Muscle layer of colon (tissue), 2 donors: ENCODE measurements at regions not wholly inside any gene's neighbourhood (a gene's known extent, or its start where the extent isn't known, plus 50 kb on each side); places are given as distances from the start of the nearest gene placed in this dataset.

ENCODE experiments used
- H3K27ac ChIP-seq: one replicate; pipeline ENCODE4 v1.7.0; 2013; ENCODE audit warnings: low read depth, mild to moderate bottlenecking, low read length, moderate library complexity
- H3K27me3 ChIP-seq, 2 donors: one replicate each; pipeline ENCODE4 v1.7.0; 2013; ENCODE audit warnings: low read length in 2 of 2, mild to moderate bottlenecking in 2 of 2; ENCODE audit not compliant: insufficient read depth in 2 of 2, control insufficient read depth in 1 of 2
- H3K36me3 ChIP-seq: one replicate; pipeline ENCODE4 v1.7.0; 2013; ENCODE audit warnings: mild to moderate bottlenecking, low read length; ENCODE audit not compliant: insufficient read depth
- H3K4me1 ChIP-seq: one replicate; pipeline ENCODE4 v1.7.0; 2013; ENCODE audit warnings: mild to moderate bottlenecking, low read length; ENCODE audit not compliant: insufficient read depth
- H3K4me3 ChIP-seq, 2 donors: one replicate each; pipeline ENCODE4 v1.7.0; 2013; ENCODE audit warnings: low read length in 2 of 2, low read depth in 1 of 2, mild to moderate bottlenecking in 1 of 2, moderate library complexity in 1 of 2
- H3K9ac ChIP-seq: one replicate; pipeline ENCODE4 v1.7.0; 2013; ENCODE audit warnings: low read length
- H3K9me3 ChIP-seq: one replicate; pipeline ENCODE4 v1.7.0; 2013; ENCODE audit warnings: mild to moderate bottlenecking, low read length
- donor health status: abdominal sarcoma.
- donor health status: Adenocarcinoma of cecum.

DNA sequence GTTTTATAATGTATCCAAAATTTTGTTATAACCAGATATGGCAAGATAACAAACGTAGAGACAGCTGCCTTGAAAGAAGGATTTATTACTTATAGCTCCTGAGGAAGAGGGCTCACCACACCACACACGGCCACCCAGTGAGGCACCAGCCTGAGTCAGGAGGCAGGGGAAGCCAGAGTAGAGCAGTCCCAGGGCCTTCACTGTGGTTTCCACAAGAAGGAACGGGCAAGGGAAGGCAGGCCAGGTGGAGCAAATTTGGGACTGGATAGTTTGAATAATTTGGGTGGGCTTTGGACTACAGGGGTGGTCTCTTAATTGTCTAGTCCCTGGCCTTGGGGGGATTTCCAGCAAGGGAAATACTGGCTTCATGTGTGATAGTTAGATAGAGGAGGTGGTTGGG lies 72.5 kb downstream of the RRAGC start:
- Histone ChIP-seq H3K4me3 (no peak overlapping the region), H3K9me3 (no peaks in the 10 kb centered on the region), H3K27ac (no peak overlapping the region), H3K36me3 (no peaks in the 10 kb centered on the region), H3K4me1 (no peaks in the 10 kb centered on the region), H3K9ac (no peak overlapping the region), H3K27me3 (peaks cover 23 to 38% of the 10 kb centered on the region in 2 donors)

DNA sequence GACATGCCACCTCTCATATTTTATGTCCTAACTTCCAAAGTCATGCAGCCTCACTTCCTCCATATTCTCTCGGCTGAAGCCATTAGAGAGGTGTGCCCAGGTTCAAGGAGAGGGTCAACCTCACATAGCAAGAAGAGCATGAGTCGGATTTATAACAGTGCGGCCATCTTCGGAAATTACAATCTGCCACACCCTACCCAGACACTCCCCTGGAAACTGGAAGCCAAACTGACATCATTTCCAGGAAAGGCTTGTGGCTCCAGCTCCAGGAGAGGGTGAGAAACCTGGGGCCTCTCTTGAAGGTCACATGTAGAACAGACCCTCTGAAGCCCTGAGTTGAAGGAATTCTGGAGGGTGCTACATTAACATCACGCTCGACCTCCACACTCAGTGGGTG lies 73.5 kb downstream of the RRAGC start:
- H3K4me1 ChIP-seq = no peaks in the 10 kb centered on the region
- H3K36me3 ChIP-seq = no peaks in the 10 kb centered on the region
- H3K9ac ChIP-seq = no peak overlapping the region
- peaks cover 23 to 45% of the 10 kb centered on the region in 2 donors for H3K27me3 ChIP-seq
- H3K27ac ChIP-seq = no peak overlapping the region
- no peak overlapping the region for H3K4me3 ChIP-seq
- no peaks in the 10 kb centered on the region for H3K9me3 ChIP-seq

DNA sequence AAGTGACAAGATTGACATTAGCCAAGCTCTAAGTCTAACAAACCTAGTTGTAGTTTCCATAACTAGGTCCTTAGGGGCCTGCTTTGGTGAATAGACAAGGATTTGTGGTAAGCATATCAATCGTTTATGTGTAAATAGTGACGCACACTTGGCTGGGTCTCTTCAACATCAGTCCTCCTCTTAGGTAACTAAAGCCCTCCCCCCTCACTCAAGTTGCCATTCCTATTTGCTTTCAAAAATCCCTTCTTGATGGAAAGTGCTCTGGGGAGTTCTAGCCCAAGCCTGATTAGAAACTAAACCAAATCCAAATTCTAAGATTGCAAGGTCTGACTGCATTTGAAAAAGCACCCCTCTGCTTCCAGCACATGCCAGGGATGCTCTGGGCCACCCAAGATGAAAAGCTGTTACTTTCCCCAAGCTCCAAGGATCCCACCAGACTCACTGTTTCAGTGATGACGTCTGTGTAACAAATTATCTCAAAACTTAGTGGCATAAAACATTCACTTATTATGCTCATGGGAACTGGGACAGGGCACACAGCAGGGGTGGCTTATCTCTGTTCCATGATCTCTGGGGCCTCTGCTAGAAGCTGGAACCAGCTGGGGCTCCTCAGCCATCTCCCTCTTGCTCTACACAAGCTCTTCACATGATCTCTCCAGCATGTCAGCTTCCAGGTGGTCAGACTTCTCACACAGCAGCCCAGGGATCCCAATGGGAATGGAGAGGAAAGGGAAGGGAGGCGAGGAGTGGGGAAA lies 74.1 kb downstream of the RRAGC start:
- H3K4me3 ChIP-seq = no peak overlapping the region
- no peak overlapping the region for H3K9ac ChIP-seq
- H3K9me3 ChIP-seq = no peaks in the 10 kb centered on the region
- peaks cover 23 to 45% of the 10 kb centered on the region in 2 donors for H3K27me3 ChIP-seq
- no peak overlapping the region for H3K27ac ChIP-seq
- H3K36me3 ChIP-seq = no peaks in the 10 kb centered on the region
- no peaks in the 10 kb centered on the region for H3K4me1 ChIP-seq

DNA sequence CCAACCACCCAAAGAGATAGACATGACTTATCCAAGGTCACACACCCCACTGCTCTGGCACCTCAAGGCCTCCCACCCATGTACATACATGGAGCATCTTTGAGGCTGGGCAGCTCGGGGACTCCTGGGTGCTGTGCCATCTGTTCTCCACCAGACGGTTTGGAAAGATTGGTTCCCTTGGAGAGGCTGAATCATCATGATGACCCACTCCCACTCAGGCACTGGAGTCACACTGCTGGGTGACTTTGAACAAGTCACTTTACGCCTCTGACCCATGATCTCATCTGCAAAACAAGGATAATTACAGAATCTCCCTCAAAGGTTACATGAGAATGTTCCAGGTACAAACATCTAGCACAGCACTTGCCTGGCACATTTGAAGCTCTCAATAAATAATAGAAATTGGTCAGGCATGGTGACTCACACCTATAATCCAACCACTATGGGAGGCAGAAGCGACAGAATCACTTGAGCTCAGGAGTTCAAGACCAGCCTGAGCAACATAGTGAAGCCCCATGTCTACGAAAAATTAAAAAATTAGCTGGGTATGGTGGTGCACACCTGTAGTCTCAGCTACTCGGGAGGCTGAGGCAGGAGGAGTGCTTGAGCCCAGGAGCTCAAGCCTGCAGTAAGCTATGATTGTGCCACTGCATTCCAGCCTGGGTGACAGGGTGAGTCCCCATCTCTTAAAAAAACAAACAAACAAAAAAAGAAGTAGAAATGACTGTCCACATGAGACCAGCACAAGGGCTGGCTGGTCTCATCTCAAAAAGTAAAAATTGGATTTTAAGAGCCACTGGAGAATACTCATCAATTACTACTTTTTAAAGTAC lies 74.9 kb downstream of the RRAGC start:
- Histone ChIP-seq H3K27ac (no peak overlapping the region), H3K4me1 (no peaks in the 10 kb centered on the region), H3K27me3 (peaks cover 23 to 45% of the 10 kb centered on the region in 2 donors), H3K9ac (no peak overlapping the region), H3K36me3 (no peaks in the 10 kb centered on the region), H3K4me3 (no peak overlapping the region), H3K9me3 (no peaks in the 10 kb centered on the region)

DNA sequence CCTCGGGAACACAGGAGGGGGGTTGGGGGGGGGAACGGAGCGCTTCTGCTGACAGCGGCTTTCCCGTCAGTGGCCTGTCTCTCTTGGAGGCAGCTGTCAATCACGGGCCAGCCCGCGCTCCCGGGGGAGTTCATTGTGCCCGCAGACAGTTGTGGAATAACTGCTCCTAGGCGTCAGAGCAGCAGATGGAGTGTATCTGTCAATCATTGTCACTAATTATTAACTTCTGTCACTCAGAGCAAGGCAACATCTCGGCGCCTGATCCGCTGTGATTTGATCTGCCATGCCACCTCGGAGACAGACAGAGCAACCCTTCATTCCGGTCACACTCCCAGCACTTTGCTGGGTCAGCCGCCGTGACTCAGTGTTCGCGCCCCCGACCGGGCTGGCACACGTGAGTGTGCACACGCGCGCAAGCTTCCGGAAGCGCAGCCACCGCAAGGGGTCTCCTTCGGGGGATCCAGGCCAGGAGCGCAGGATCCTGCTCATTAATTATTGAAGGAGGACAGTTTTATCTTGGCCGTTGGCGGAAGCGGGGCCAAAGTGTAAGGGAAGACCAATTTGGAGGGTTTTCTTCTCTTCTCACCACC lies 75.8 kb downstream of the RRAGC start:
- Histone ChIP-seq H3K4me1 (no peaks in the 10 kb centered on the region), H3K4me3 (no peak overlapping the region), H3K27ac (no peak overlapping the region), H3K9ac (no peak overlapping the region), H3K36me3 (no peaks in the 10 kb centered on the region), H3K27me3 (peaks cover 23 to 45% of the 10 kb centered on the region in 2 donors), H3K9me3 (no peaks in the 10 kb centered on the region)

DNA sequence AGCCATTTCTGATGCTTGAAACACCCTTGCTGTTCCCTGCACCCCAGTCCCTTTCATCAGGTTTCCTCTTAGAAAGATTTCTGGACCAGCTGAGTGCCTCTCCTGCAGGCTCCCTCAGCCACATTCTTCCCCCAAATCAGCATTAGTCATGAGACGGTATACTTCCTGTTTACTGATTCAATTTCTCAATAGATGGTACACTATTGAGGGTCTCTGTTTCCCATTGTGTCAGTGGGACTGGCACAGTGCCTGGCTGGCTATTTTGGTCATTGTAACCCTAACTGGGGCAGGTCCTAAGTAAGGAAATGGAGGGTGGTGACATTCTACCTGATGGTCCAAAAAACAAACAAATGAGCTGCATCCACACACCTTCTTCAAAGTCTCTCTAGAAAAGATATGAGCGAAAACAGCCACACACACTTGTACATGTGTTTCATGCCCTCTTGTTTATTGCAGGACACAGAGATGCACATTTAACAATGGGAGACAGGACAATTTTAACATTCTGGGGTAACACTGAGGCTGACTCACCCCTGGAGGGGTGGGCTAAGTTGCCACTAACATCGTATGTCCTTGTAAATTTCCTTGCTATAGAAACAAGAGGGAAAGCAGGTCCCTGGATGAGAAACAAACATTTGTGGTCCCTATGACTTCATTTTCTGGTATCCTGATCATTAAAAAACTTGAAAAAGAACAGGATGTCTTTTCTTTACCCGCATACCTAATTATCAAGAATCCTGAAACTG lies 77.5 kb downstream of the RRAGC start:
- peaks cover 23 to 45% of the 10 kb centered on the region in 2 donors for H3K27me3 ChIP-seq
- no peaks in the 10 kb centered on the region for H3K36me3 ChIP-seq
- H3K27ac ChIP-seq = no peak overlapping the region
- no peaks in the 10 kb centered on the region for H3K9me3 ChIP-seq
- no peak overlapping the region for H3K9ac ChIP-seq
- no peak overlapping the region for H3K4me3 ChIP-seq
- H3K4me1 ChIP-seq = no peaks in the 10 kb centered on the region

DNA sequence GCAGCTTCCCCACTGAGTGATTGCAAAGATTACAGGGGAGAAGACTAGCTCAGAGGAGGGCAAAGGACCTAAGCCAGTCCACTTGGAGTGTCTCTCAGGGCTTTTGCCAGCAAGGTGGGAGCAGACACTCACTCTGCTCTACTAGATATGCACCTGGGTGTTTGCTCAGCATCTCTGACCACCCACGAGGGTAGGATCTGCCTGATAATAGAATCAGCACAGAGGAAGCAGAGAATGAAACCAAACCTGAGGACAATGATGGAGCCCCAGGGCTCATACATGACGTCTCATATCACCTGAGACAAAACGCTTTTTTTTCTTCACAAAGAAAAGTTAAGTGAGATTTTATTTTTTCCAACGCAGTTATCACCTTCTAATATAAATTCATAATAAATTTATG lies 79.4 kb downstream of the RRAGC start:
- Histone ChIP-seq H3K36me3 (no peaks in the 10 kb centered on the region), H3K27ac (no peak overlapping the region), H3K9ac (no peak overlapping the region), H3K9me3 (no peaks in the 10 kb centered on the region), H3K4me3 (no peak overlapping the region), H3K4me1 (no peaks in the 10 kb centered on the region), H3K27me3 (peaks cover 12 to 39% of the 10 kb centered on the region in 2 donors)

DNA sequence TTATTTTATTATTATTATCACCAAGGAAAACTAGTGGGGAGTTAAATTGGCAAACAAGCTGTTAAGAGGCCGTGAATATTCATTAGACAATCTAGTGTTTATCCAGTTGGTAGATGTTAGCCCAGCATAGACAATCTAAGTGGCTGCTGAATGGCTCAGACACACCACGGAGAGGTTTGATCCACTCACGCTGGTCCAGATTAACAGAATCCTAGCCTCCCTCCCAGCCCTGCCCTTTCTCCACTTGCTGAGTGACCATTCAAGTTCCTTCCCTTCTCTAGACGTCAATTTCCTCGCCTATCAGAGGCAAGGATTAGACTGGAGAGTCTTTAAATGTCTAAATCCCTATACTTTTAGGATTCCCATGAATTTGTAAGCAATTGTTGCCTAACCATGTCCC lies 80.1 kb downstream of the RRAGC start:
- no peak overlapping the region for H3K9ac ChIP-seq
- H3K4me1 ChIP-seq = no peaks in the 10 kb centered on the region
- H3K27ac ChIP-seq = no peak overlapping the region
- no peaks in the 10 kb centered on the region for H3K9me3 ChIP-seq
- H3K27me3 ChIP-seq = peaks cover 8 to 33% of the 10 kb centered on the region in 2 donors
- no peaks in the 10 kb centered on the region for H3K36me3 ChIP-seq
- H3K4me3 ChIP-seq = no peak overlapping the region

DNA sequence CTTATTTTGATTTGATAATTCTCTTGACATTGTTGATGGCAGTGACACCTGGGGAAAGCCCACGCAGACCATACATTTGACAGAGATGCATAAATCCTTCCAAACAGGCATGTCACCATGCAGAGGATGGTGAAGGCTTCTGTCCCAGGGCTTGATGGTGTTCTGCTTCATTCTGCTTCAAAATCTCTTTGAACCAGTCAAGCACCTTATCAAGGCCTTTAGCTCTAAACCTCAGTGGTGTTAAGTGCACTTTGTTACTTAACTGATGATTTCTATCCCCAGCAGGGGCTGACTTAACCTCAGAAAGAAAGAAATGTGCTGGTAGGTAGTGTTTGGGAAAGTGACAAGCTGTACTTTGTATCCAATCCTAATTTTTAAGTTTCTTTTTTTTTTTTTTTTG lies 81.1 kb downstream of the RRAGC start:
- Histone ChIP-seq H3K4me3 (no peak overlapping the region), H3K27me3 (peaks cover 0 to 23% of the 10 kb centered on the region in 2 donors), H3K4me1 (no peaks in the 10 kb centered on the region), H3K9me3 (no peaks in the 10 kb centered on the region), H3K27ac (no peak overlapping the region), H3K36me3 (no peaks in the 10 kb centered on the region), H3K9ac (no peak overlapping the region)

DNA sequence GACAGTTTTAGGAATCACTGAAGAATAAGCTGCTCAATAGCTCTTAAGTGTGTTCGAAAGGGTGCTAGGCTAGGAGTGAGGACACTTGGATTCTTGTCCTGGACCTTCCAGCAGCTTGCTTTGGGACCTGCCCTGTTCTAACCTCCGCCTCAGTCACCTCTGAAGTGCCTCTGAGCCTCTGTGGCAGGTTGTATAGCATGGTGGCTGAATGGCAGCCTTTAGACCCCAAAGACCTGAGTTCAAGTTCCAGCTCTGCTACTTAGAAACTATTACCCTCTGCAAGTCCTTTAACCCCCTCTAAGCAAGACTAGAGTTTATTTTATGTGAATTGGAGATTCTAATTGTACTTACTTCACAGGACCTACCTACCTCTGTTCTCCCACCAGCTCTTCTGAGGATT lies 81.5 kb downstream of the RRAGC start:
- no peaks in the 10 kb centered on the region for H3K4me1 ChIP-seq

DNA sequence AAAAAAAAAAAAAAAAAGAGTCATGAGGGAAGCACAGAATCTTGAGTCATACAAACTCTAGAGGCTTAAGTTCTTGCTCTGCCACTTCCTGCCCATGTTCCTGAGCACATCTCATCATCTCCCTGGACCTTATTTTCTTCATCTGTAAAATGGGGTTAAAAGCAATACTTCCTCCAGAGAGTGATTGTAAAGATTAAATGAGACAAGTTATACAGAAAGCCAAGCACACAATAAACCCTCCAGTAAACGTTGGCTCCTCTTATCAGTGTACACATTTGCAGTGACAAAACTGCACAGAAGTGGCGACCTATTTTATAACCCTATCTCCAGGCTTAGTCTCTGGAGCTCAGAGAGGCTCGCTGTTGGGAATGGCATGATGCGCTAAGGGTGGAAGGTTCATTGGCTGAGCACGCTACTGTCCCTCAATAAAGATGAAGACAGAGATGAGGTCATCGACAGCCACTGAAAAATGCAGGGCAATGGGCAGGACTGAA lies 82.1 kb downstream of the RRAGC start:
- Histone ChIP-seq H3K9me3 (no peaks in the 10 kb centered on the region), H3K27me3 (peaks cover 0 to 13% of the 10 kb centered on the region in 2 donors), H3K9ac (no peak overlapping the region), H3K4me1 (no peaks in the 10 kb centered on the region), H3K27ac (no peak overlapping the region), H3K4me3 (no peak overlapping the region), H3K36me3 (no peaks in the 10 kb centered on the region)

More for the DNA sequence above, 81.5 kb downstream of the RRAGC start:
- Histone ChIP-seq H3K4me3 (no peak overlapping the region), H3K9me3 (no peaks in the 10 kb centered on the region), H3K27ac (no peak overlapping the region), H3K9ac (no peak overlapping the region), H3K36me3 (no peaks in the 10 kb centered on the region), H3K27me3 (peaks cover 0 to 18% of the 10 kb centered on the region in 2 donors)
